GM19455 (cell line): ENCODE measurements at regions not wholly inside any gene's neighbourhood (a gene's known extent, or its start where the extent isn't known, plus 50 kb on each side); places are given as distances from the start of the nearest gene placed in this dataset.

ENCODE experiments used
- ATAC-seq: cut with Tn5 transposase; IDR thresholded peaks from one replicate; pipeline ENCODE4 v1.9.1; 2021; ENCODE audit not compliant: unreplicated experiment

GRCh38 chr21:25425156-25425555, 182.1 kb downstream of the MRPL39 start:
- ATAC-seq, result no peak

- ATAC-seq, result no peak
These were observed 182.6 kb downstream of the MRPL39 start for GRCh38 chr21:25424634-25425033.

GRCh38 chr21:25424048-25424447, 183.2 kb downstream of the MRPL39 start:
- no peak for ATAC-seq

GRCh38 chr21:25422610-25423608, 184.4 kb downstream of the MRPL39 start:
- no peak for ATAC-seq

- peak; percentile 67 for ATAC-seq
These were observed 185.8 kb downstream of the MRPL39 start for GRCh38 chr21:25421321-25422028.

GRCh38 chr21:25420831-25421230, 186.4 kb downstream of the MRPL39 start:
- no peak for ATAC-seq

GRCh38 chr21:25416669-25417068, 190.6 kb downstream of the MRPL39 start:
- ATAC-seq, result no peak

- ATAC-seq, result no peak
These were observed 195.2 kb downstream of the MRPL39 start for GRCh38 chr21:25412100-25412499.

- no peak for ATAC-seq
These were observed 197.3 kb downstream of the MRPL39 start for GRCh38 chr21:25409978-25410377.

- no peak for ATAC-seq
These were observed 198.6 kb downstream of the MRPL39 start for GRCh38 chr21:25408666-25409065.

GRCh38 chr21:25406887-25407579, 200.2 kb downstream of the MRPL39 start:
- no peak for ATAC-seq

- no peak for ATAC-seq
These were observed 201.3 kb downstream of the MRPL39 start for GRCh38 chr21:25405984-25406383.

GRCh38 chr21:25402134-25402961, 204.9 kb downstream of the MRPL39 start:
- ATAC-seq, result no peak

GRCh38 chr21:25400427-25400826, 206.9 kb downstream of the MRPL39 start:
- ATAC-seq, result no peak

- ATAC-seq, result no peak
These were observed 208.7 kb downstream of the MRPL39 start for GRCh38 chr21:25398630-25399029.

- ATAC-seq, result peak; percentile 89
These were observed 211.1 kb downstream of the MRPL39 start for GRCh38 chr21:25396135-25396711.

- no peak for ATAC-seq
These were observed 215.5 kb downstream of the MRPL39 start for GRCh38 chr21:25391777-25392176.

GRCh38 chr21:25390701-25391100, 216.6 kb downstream of the MRPL39 start:
- no peak for ATAC-seq

GRCh38 chr21:25387665-25388064, 219.6 kb downstream of the MRPL39 start:
- ATAC-seq, result no peak

GRCh38 chr21:25385911-25386474, 221.3 kb downstream of the MRPL39 start:
- no peak for ATAC-seq
